Hepatocyte (in vitro differentiated cells): ENCODE measurements at regions not wholly inside any gene's neighbourhood (a gene's known extent, or its start where the extent isn't known, plus 50 kb on each side); places are given as distances from the start of the nearest gene placed in this dataset.

Experiments used
- CTCF ChIP-seq: fragments of 200-600 bp; sonication (generic); IDR thresholded peaks from 2 replicates; pipeline ENCODE4 v1.5.1; 2016; ENCODE audit warnings: antibody characterized with exemption, mild to moderate bottlenecking; ENCODE audit not compliant: poor library complexity
- EZH2 ChIP-seq: fragments of 200-600 bp; sonication (generic); IDR thresholded peaks from 2 replicates; pipeline ENCODE4 v1.6.1; 2016; ENCODE audit warnings: antibody characterized with exemption, mild to moderate bottlenecking, borderline replicate concordance

- TF ChIP-seq CTCF = no peak
- TF ChIP-seq EZH2 = no peak
These were observed 193.0 kb downstream of the TXNL1 start for GRCh38 chr18:56445422-56445821.
